Ishikawa (cell line): ENCODE measurements at regions not wholly inside any gene's neighbourhood (a gene's known extent, or its start where the extent isn't known, plus 50 kb on each side); places are given as distances from the start of the nearest gene placed in this dataset.

Source experiments
- EGR1 ChIP-seq: IDR thresholded peaks from 2 replicates; pipeline ENCODE4 v1.6.1; 2012
- EP300 ChIP-seq: IDR thresholded peaks from 2 replicates; pipeline ENCODE4 v1.6.1; 2012; ENCODE audit warnings: borderline replicate concordance
- MAX ChIP-seq: IDR thresholded peaks from 2 replicates; pipeline ENCODE4 v1.6.1; 2012
- NFIC ChIP-seq: IDR thresholded peaks from 2 replicates; pipeline ENCODE4 v1.6.1; 2012
- RAD21 ChIP-seq: IDR thresholded peaks from 2 replicates; pipeline ENCODE4 v1.6.1; 2012; ENCODE audit warnings: low read depth
- REST ChIP-seq: IDR thresholded peaks from 2 replicates; pipeline ENCODE4 v1.6.1; 2012; ENCODE audit warnings: low read depth, mild to moderate bottlenecking
- TAF1 ChIP-seq: IDR thresholded peaks from 2 replicates; pipeline ENCODE4 v1.6.1; 2012; ENCODE audit warnings: low read depth, mild to moderate bottlenecking
- TEAD4 ChIP-seq: IDR thresholded peaks from 2 replicates; pipeline ENCODE4 v1.6.1; 2012
- USF1 ChIP-seq: IDR thresholded peaks from 2 replicates; pipeline ENCODE4 v1.6.1; 2012
- YY1 ChIP-seq: IDR thresholded peaks from 2 replicates; pipeline ENCODE4 v1.6.1; 2012; ENCODE audit warnings: low read depth

- TF ChIP-seq EP300: no peak
- TF ChIP-seq YY1: no peak
- TF ChIP-seq REST: no peak
- no peak for TF ChIP-seq TEAD4
- TF ChIP-seq NFIC: no peak
- TF ChIP-seq MAX: no peak
- TF ChIP-seq RAD21: no peak
- no peak for TF ChIP-seq TAF1
- no peak for TF ChIP-seq EGR1
- TF ChIP-seq USF1: no peak
Observed at GRCh38 chr12:31855427-31855826, 103.8 kb upstream of the RESF1 start.
